HUES48 (cell line): ENCODE measurements at regions not wholly inside any gene's neighbourhood (a gene's known extent, or its start where the extent isn't known, plus 50 kb on each side); places are given as distances from the start of the nearest gene placed in this dataset.
"Not testable (repeated sequence)": the region's sequence is repeated elsewhere in the genome, so short reads cannot be mapped to it uniquely, and the experiment has no call there.

ENCODE experiments used
- H3K27ac ChIP-seq: one replicate; pipeline ENCODE4 v1.7.0; 2013; ENCODE audit warnings: low read depth, low read length, inconsistent platforms
- H3K27me3 ChIP-seq: 2 replicates; pipeline ENCODE4 v1.6.1; 2013; ENCODE audit warnings: mild to moderate bottlenecking, low read length; ENCODE audit not compliant: control insufficient read depth, insufficient read depth
- H3K36me3 ChIP-seq: 2 replicates; pipeline ENCODE4 v1.6.1; 2013; ENCODE audit warnings: low read length; ENCODE audit not compliant: control insufficient read depth, insufficient read depth
- H3K4me1 ChIP-seq: 2 replicates; pipeline ENCODE4 v1.6.1; 2013; ENCODE audit warnings: mild to moderate bottlenecking, low read length; ENCODE audit not compliant: control insufficient read depth, insufficient read depth
- H3K4me3 ChIP-seq: 2 replicates; pipeline ENCODE4 v1.5.1; 2013; ENCODE audit warnings: mild to moderate bottlenecking, low read depth, low read length
- H3K9ac ChIP-seq: 2 replicates; pipeline ENCODE4 v1.6.1; 2013; ENCODE audit warnings: mild to moderate bottlenecking, low read depth, low read length, moderate library complexity
- H3K9me3 ChIP-seq: 2 replicates; pipeline ENCODE4 v1.6.1; 2013; ENCODE audit warnings: low read length; ENCODE audit not compliant: control insufficient read depth, insufficient read depth

GRCh38 chr2:193847130-193847529 is 1652.4 kb upstream of the TMEFF2 start:
- H3K36me3 ChIP-seq, result no peaks in the 10 kb centered on the region
- no peaks in the 10 kb centered on the region for H3K9me3 ChIP-seq
- no peak overlapping the region for H3K27ac ChIP-seq
- peaks cover 18% of the 10 kb centered on the region; the same call in 1 of the 2 replicates for H3K4me1 ChIP-seq
- no peak overlapping the region for H3K4me3 ChIP-seq
- no peak overlapping the region for H3K9ac ChIP-seq
- H3K27me3 ChIP-seq, result no peaks in the 10 kb centered on the region

DNA sequence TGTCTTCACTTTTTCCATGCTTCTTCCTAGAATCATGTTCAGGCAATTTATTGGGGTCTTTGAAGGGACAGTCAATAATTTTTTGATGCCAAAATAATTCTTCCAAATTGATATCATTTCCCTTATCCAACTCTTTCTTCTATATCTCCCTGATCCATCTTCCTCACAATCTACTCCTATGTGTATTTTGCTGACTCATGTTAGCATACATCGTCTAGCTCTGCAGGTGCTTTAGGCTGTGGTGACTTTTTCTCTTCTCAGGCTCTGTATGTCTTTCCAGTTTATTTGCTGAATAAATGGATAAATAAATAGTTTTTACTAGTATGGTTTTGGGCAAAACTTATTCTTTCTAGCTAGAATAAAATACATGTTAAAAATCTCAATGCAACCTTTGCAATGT is 1650.9 kb upstream of the TMEFF2 start:
- Histone ChIP-seq H3K9ac (no peak overlapping the region), H3K4me1 (peaks cover 9% of the 10 kb centered on the region; the same call in 1 of the 2 replicates), H3K27me3 (no peaks in the 10 kb centered on the region), H3K9me3 (no peaks in the 10 kb centered on the region), H3K4me3 (no peak overlapping the region), H3K27ac (no peak overlapping the region), H3K36me3 (no peaks in the 10 kb centered on the region)

GRCh38 chr2:193843675-193844074 is 1648.9 kb upstream of the TMEFF2 start:
- Histone ChIP-seq H3K4me1 (peaks cover 3% of the 10 kb centered on the region; the same call in 1 of the 2 replicates), H3K36me3 (no peaks in the 10 kb centered on the region), H3K4me3 (no peak overlapping the region), H3K9me3 (no peaks in the 10 kb centered on the region), H3K27ac (no peak overlapping the region), H3K27me3 (no peaks in the 10 kb centered on the region), H3K9ac (no peak overlapping the region)

- no peaks in the 10 kb centered on the region for H3K36me3 ChIP-seq
- H3K4me1 ChIP-seq, result no peaks in the 10 kb centered on the region; the same call in 1 of the 2 replicates
- no peak overlapping the region for H3K4me3 ChIP-seq
- H3K9me3 ChIP-seq, result no peaks in the 10 kb centered on the region
- H3K9ac ChIP-seq, result no peak overlapping the region
- H3K27me3 ChIP-seq, result no peaks in the 10 kb centered on the region
- H3K27ac ChIP-seq, result no peak overlapping the region
Observed at GRCh38 chr2:193841384-193842150, 1646.8 kb upstream of the TMEFF2 start.

- H3K9me3 ChIP-seq, result no peaks in the 10 kb centered on the region
- no peaks in the 10 kb centered on the region; the same call in 1 of the 2 replicates for H3K4me1 ChIP-seq
- no peaks in the 10 kb centered on the region for H3K27me3 ChIP-seq
- H3K9ac ChIP-seq, result no peak overlapping the region
- H3K4me3 ChIP-seq, result no peak overlapping the region
- no peak overlapping the region for H3K27ac ChIP-seq
- no peaks in the 10 kb centered on the region for H3K36me3 ChIP-seq
Observed at GRCh38 chr2:193837111-193837738, 1642.5 kb upstream of the TMEFF2 start.

- H3K36me3 ChIP-seq, H3K9ac ChIP-seq, H3K27me3 ChIP-seq, H3K4me3 ChIP-seq, H3K4me1 ChIP-seq, H3K27ac ChIP-seq, H3K9me3 ChIP-seq: not testable (repeated sequence)
Observed at GRCh38 chr2:193836424-193837006, 1641.8 kb upstream of the TMEFF2 start.

- H3K27ac ChIP-seq, H3K9me3 ChIP-seq, H3K27me3 ChIP-seq, H3K9ac ChIP-seq, H3K36me3 ChIP-seq, H3K4me3 ChIP-seq, H3K4me1 ChIP-seq: not testable (repeated sequence)
Observed at GRCh38 chr2:193833895-193834294, 1639.2 kb upstream of the TMEFF2 start.

DNA sequence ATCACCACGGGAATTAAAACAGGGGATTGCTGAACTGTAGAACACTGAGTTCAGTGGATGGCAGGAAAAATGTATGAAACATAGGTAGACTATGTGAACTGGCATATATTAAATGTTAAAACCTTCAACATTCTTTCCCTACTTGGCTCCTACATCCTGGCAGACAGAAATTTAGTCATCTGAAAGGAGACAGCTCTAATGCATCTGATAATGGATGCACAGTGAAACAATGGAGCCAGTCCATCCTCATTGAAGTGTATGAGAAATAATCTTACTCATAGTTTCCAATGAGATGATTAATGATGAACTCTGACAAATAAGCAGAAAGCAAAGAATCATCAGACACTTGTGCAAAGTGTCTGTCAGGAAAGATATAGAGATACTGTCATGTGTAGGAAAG is 1629.7 kb upstream of the TMEFF2 start:
- Histone ChIP-seq H3K4me1 (no peaks in the 10 kb centered on the region), H3K27ac (no peak overlapping the region), H3K27me3 (no peaks in the 10 kb centered on the region), H3K36me3 (no peaks in the 10 kb centered on the region), H3K9me3 (0 out of 2 replicates have a peak, but pooled peaks cover 12% of the 10 kb centered on the region), H3K4me3 (no peak overlapping the region), H3K9ac (no peak overlapping the region)

DNA sequence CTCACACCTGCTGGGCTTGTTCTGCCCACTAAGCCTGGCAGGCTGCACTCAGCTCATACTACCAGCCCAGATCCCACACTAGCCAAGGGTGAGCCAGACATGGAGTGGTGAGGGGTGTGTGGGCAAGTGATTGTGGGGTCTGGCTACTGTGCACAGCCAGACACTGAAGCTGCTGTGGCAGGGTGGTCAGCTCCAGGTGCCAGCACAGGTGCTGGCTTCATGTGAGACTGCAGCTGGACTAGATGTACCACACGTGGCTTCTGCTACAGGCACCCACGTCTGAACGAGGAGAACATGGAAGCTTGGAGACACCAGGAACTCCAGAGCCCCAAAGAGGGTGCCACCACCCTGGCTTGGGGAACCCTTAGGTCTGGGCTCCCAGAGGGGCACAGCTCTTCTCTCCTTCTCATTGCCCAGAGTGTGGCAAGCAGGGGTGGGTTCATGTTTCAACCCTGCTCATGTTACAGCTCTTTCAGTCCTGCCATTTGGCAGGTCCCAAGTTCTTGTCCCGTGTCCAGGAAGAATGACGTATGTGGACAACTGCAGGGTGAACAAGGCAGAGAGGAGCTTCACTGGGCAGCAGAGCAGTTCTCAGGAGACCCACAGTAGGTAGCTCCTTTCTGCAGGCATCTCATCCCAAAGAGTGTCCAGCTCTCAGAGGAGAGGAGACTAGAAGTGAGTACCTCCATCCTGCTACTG is 1624.2 kb upstream of the TMEFF2 start:
- no peak overlapping the region for H3K9ac ChIP-seq
- peaks cover 19% of the 10 kb centered on the region for H3K9me3 ChIP-seq
- H3K27me3 ChIP-seq, result no peaks in the 10 kb centered on the region
- no peaks in the 10 kb centered on the region for H3K36me3 ChIP-seq
- no peaks in the 10 kb centered on the region for H3K4me1 ChIP-seq
- no peak overlapping the region for H3K27ac ChIP-seq
- H3K4me3 ChIP-seq, result no peak overlapping the region

DNA sequence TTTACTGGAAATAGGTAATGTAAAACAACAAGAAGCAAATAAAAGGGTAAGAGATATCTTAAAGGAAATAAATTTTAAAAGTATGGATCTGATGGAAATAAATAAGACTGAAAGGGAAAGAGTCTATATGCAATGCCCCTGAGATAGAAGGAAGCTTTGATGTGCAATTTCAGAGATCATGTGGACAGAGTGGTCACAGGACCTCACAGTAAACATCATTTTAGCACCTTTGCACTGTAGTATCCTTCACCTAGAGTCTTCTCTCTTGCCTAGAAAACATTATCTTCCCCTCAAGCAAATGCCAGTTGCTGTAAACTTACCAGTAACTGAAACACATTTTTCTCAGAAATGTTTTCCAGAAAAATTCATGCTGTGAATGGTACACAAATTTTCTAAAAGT is 1621.3 kb upstream of the TMEFF2 start:
- Histone ChIP-seq H3K4me3 (no peak overlapping the region), H3K4me1 (no peaks in the 10 kb centered on the region)

GRCh38 chr2:193810533-193810932 is 1615.8 kb upstream of the TMEFF2 start:
- H3K27ac ChIP-seq, result no peak overlapping the region
- no peaks in the 10 kb centered on the region for H3K9me3 ChIP-seq
- H3K36me3 ChIP-seq, result no peaks in the 10 kb centered on the region
- H3K27me3 ChIP-seq, result no peaks in the 10 kb centered on the region
- no peak overlapping the region for H3K4me3 ChIP-seq
- H3K9ac ChIP-seq, result no peak overlapping the region
- no peaks in the 10 kb centered on the region for H3K4me1 ChIP-seq

More for the DNA sequence above, 1621.3 kb upstream of the TMEFF2 start:
- Histone ChIP-seq H3K36me3 (no peaks in the 10 kb centered on the region), H3K9ac (no peak overlapping the region), H3K9me3 (peaks cover 13% of the 10 kb centered on the region), H3K27ac (no peak overlapping the region), H3K27me3 (no peaks in the 10 kb centered on the region)
